KOPT-K1 (cell line): ENCODE measurements at regions not wholly inside any gene's neighbourhood (a gene's known extent, or its start where the extent isn't known, plus 50 kb on each side); places are given as distances from the start of the nearest gene placed in this dataset.

ENCODE experiments used
- H3K27ac ChIP-seq: fragments of 200-600 bp; sonication (generic); 2 replicates; pipeline ENCODE4 v1.5.1; 2016; ENCODE audit warnings: antibody characterized with exemption, mild to moderate bottlenecking, low read depth, low read length; ENCODE audit not compliant: poor library complexity, severe bottlenecking
- H3K36me3 ChIP-seq: fragments of 200-600 bp; sonication (generic); 2 replicates; pipeline ENCODE4 v1.5.1; 2017; ENCODE audit warnings: antibody characterized with exemption, mild to moderate bottlenecking, low read length, moderate library complexity; ENCODE audit not compliant: insufficient read depth
- H3K9me3 ChIP-seq: fragments of 200-600 bp; sonication (generic); 2 replicates; pipeline ENCODE4 v1.5.1; 2017; ENCODE audit warnings: antibody characterized with exemption, low read length, mild to moderate bottlenecking; ENCODE audit not compliant: insufficient read depth, poor library complexity, severe bottlenecking

DNA sequence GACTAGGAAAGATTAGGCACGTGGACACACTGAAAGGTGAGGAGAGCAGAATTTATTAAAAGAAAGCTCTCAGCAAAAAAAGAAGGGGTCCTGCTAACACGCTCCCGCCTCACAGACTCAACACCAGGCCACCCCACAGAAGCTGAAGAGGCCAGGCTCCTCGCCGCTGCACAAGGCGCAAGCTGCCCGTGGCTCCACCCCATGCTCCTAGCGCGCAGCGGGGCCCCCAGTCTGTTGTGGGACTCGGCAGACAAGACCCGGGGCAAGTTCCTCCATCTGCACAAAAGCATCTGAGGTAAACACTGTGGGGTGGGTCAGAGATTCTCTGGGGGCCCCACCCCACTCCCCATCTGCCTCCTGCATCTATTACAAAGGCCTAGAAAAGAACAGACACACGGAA is 1462.4 kb downstream of the EFNB2 start:
- H3K27ac ChIP-seq: no peak overlapping the region
- no peaks in the 10 kb centered on the region for H3K36me3 ChIP-seq
- no peaks in the 10 kb centered on the region for H3K9me3 ChIP-seq

DNA sequence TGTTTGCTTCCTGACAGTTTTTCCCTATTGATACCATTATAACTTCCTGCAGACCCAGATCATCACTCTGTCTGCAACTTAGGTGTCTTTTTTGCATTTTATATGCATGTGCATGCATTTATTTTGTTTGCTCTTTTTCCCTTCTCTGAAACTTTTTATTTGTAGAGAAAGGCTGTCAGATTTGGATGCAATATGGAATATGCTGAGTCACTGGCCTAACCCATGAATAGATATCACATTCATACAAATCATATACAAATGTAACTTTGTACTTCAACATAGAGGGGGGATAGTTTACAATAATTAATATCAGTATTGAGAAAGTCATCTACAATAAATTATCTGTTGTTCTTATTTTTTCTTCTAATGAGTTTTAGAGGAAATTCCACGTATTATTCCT is 1465.0 kb downstream of the EFNB2 start:
- no peaks in the 10 kb centered on the region for H3K36me3 ChIP-seq
- H3K9me3 ChIP-seq: no peaks in the 10 kb centered on the region
- no peak overlapping the region for H3K27ac ChIP-seq

DNA sequence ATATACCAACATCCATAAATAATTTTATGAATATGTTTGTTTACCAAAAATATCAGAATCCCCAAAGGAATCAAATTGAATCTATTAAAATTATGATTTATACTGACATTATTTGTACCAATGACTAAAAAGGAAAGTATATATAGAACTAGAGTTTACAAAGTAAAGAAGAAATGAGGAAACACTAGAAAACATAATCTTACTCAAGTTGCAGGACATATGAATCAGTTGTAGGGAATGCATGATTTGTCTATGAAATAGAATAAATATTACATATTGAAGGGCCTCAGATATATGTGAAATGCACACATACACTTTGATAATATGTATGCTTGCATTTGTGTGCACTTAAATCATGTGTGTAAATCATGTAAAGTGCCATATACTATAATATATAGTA is 1466.4 kb downstream of the EFNB2 start:
- H3K9me3 ChIP-seq: peaks cover 3% of the 10 kb centered on the region
- no peaks in the 10 kb centered on the region for H3K36me3 ChIP-seq
- H3K27ac ChIP-seq: no peak overlapping the region

DNA sequence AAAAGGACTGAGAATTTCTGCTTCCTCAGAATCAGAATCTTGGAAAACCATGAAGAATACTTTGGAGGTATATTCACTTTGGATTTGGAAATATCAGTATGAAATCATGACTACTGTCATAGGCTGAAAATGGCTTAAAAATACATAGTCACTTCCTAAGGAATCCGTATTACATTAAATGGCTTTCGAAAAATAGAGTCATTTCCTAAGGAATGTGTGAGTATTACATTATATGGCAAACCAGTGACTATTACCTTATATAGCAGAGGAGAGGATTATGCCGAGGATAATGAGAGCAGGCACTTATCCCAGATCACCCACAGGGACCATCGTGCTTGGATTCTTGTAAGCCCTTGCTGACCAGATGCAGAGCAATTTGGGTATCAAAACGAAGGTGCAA is 1471.8 kb downstream of the EFNB2 start:
- Histone ChIP-seq H3K9me3 (peaks cover 18% of the 10 kb centered on the region), H3K27ac (no peak overlapping the region), H3K36me3 (no peaks in the 10 kb centered on the region)

DNA sequence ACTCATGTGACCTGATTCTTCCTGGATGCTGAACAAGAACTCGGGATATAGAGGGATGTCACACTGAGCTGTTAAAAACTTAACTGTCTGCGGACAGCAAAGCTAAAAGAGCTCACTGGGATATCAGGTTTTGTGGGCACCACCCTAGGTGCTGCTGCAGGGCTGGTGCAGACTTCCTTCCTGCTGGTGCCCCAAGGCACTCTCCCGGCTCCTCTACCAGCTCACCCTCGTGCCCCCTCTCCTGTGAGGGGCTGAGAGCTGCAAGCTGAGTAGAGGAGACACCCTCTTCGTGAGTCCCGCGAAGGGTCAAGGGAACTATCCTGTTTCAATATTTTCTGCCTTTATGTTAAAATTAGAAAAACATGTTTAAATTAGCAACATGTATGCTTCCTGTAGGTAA is 1475.7 kb downstream of the EFNB2 start:
- H3K9me3 ChIP-seq: peaks cover 18% of the 10 kb centered on the region
- no peaks in the 10 kb centered on the region for H3K36me3 ChIP-seq
- no peak overlapping the region for H3K27ac ChIP-seq

DNA sequence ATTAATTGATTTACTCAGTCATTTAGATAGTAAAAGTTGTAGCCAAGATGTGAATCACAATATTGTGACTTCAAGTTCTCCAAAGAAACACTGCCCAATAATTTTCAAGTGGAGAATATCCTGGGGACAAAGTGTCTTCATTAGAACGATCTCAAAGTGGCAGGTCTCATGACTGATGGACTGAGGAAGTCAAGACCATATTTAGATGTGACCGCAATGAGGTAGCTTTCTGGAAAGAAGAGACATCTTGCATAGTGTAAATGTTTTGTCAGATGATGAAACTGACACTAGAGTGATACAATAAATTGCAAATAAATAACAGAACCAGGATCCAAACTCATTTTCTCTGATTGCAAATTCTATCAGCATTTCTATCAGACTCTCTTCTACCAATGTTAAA is 1476.9 kb downstream of the EFNB2 start:
- Histone ChIP-seq H3K9me3 (peaks cover 9% of the 10 kb centered on the region), H3K36me3 (no peaks in the 10 kb centered on the region), H3K27ac (no peak overlapping the region)

DNA sequence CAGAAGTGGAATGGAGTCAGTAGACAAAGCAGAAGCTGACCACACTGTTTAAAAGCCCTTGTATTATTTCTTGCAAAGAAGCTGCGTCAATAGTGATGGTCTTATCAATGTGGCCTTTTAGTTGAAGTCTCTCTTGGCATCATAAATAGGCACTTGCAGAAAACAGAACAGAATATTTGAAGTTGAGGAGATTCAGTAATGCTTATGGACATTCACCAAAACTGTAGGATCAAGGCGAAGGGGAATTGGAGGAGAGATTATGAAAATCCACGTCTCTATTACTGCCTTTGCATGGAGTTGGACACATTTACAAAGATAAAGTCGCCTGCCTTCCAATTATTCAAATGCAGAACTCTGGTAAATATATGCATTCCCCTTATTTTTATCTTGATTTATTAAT is 1482.8 kb downstream of the EFNB2 start:
- Histone ChIP-seq H3K9me3 (no peaks in the 10 kb centered on the region), H3K36me3 (no peaks in the 10 kb centered on the region), H3K27ac (no peak overlapping the region)

DNA sequence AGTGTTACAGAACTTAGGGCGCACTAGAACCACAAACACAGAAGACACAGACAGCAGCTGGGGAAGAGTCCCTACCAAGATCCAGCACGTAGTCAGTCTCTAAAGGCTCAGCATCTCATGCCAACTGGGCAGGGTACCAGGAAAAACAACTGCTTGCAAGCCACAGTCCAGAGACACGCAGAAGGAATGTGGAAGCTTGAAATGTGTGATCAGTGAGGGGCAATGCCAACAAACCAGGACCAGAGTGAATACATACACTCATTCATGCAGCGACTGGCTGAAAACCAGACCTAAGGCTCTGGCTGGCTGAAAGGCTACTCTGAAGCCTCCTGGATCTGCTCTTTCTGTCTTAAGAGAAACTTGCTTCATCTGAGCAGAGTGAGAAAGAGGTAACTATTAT is 1484.8 kb downstream of the EFNB2 start:
- no peaks in the 10 kb centered on the region for H3K36me3 ChIP-seq
- no peak overlapping the region for H3K27ac ChIP-seq
- no peaks in the 10 kb centered on the region for H3K9me3 ChIP-seq

DNA sequence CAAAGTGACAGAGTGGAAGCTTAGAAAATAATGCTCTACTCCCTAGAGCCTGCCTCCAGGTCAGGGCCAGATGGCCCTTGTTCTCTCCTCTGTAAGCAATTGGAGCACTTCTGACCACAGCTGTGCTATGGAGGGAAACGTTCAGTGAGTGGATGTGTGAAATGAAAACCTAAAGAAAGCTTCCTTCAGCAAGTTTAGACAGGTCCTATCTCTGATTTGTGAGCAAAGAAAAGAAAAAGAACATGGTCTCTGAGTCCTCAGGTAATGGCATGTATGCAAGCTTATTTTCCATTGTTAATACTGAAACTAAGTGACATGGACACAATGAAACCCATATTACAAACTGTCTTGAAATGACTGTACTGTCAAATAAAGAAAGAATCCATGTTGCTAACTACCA is 1486.8 kb downstream of the EFNB2 start:
- Histone ChIP-seq H3K27ac (no peak overlapping the region), H3K36me3 (no peaks in the 10 kb centered on the region)

DNA sequence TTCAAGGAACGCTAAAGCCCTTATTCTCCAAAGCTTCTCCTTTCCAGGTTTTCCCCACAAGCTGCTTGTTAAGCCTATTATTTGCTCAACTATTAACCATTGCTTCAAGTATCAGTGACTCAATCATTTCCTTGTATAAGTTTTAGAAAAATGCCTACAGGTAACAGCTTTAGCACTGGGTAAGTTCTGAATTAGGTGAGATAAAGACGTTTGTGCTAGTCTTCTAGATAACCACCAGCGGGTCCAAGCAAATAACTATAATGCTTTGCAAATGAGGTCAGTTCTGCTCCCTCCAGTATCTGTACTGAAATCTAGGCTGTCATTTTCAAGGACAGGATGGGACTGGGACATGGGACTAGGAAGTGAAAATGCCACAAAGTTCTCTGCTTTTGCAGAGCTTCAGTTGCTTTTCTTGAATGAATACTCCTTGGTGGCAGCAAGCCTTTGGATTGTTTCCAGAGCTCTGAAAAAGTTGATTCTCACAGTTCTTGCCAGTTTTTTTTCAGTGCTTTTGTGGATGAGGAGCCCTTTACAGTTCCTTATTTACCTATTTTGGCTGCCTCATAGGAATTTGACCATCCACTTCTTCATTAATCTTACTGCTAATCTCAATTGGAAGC is 1487.7 kb downstream of the EFNB2 start:
- Histone ChIP-seq H3K36me3 (no peaks in the 10 kb centered on the region), H3K27ac (no peak overlapping the region), H3K9me3 (peaks cover 11% of the 10 kb centered on the region)

More for the DNA sequence above, 1486.8 kb downstream of the EFNB2 start:
- peaks cover 2% of the 10 kb centered on the region for H3K9me3 ChIP-seq

DNA sequence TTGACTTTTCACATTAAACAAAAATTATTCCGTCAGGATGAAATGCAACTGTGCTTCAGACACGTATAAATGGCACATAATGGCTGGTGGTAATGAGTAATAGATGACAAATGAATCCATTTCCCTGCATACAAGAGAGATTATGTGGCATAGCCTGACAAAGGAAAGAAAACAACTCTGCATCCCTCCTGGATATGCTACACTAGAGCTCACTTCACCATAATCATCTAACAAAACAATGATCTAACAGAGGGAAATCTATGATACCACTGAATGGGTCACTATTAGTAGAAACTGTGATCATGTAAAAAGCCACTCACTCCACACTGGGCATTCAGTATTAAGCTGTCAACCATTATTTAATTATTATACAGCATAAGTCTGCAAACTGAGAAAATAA is 1498.4 kb downstream of the EFNB2 start:
- Histone ChIP-seq H3K9me3 (peaks cover 15% of the 10 kb centered on the region), H3K27ac (no peak overlapping the region), H3K36me3 (no peaks in the 10 kb centered on the region)

DNA sequence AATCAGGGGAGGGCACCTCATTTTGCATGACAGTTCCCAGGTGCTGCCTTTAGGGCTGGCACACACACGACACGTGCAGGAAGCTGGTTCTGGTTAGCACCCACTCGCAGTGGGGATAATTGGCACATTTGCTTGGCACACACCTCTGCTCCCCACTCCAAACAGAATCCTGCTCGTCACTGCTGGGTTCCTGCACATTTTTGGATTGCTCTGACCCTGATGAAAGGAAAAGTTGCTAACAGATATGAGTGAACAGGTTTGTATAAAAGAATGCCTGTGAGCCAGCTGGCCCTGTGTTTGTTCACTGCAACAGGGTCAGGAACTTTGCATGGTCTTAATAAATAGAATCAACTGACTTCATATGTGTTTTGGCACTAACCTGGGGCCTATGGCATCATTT is 1500.4 kb downstream of the EFNB2 start:
- no peaks in the 10 kb centered on the region for H3K36me3 ChIP-seq
- no peak overlapping the region for H3K27ac ChIP-seq
- no peaks in the 10 kb centered on the region for H3K9me3 ChIP-seq

DNA sequence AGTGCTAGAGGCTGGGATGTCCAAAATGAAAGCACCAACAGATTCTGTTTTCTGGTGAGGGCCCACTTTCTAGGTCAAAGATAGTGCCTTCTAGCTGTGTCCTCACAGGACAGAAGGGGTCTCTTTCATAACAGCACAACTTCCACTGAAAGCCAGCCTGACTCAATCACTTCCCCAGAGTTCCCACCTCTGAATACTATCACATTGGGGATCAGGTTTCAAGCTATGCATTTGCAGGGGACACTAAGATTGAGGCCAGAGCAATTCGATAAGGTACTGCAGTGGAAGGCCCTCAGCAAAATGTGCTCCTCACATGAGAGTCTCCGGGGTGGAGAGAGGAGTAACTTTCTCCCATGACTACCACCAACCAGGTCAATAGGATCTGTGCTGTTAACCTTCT is 1501.5 kb downstream of the EFNB2 start:
- Histone ChIP-seq H3K9me3 (no peaks in the 10 kb centered on the region), H3K36me3 (no peaks in the 10 kb centered on the region), H3K27ac (no peak overlapping the region)

DNA sequence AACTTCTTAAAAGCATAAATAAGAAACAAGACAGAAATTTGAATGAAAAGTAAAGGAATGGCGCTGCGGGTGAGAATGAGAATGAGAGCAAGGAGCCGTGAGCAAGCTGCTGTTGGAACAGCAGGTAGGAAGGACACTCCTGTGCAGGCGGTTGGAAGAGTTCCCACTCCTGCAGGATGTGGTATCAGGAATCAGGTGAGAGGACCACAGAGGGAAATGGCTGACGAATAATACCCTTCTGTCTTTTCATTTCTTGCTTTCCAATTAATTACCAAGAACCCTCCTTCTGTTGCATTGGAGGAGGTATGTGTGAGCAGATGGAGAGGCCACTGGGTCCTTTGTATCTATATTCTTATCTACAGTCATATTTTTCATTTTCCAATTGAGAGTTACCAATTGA is 1504.2 kb downstream of the EFNB2 start:
- no peak overlapping the region for H3K27ac ChIP-seq
- no peaks in the 10 kb centered on the region for H3K9me3 ChIP-seq
- H3K36me3 ChIP-seq: no peaks in the 10 kb centered on the region

DNA sequence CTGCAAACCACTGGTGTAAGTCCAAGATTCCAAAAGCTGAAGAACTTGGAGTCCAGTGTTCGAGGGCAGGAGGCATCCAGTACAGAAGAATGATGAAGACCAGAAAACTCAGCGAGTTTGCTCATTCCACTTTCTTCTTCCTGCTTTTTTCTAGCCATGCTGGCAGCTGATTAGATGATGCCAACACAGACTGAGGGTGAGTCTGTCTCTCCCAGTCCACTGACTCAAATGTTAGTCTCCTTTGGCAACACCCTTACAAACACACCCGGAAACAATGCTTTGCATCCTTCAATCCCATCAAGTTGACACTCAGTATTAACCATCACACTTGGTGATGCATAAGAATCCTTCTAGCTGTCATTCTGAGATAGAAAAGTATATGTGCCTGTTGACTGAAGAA is 1504.6 kb downstream of the EFNB2 start:
- no peak overlapping the region for H3K27ac ChIP-seq
- H3K36me3 ChIP-seq: no peaks in the 10 kb centered on the region
- H3K9me3 ChIP-seq: no peaks in the 10 kb centered on the region

DNA sequence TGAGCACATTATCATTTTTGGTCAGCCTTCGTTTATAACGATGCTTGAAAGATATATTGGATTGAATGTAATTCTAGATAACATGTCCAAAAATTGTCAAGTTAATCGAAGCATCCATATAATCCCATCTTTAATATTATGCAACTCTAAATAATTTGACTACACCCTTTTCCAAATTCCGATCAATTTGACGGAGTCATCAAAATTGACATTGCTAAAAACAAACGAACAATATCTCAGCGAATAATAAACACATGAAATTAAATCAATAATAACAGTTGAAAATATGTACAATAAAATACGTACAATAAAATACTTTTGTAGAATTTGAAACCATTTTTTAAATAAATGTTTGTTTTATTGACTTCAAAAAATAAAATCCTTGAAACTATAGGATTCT is 1516.4 kb downstream of the EFNB2 start:
- H3K36me3 ChIP-seq: no peaks in the 10 kb centered on the region

More for the DNA sequence above, 1516.4 kb downstream of the EFNB2 start:
- Histone ChIP-seq H3K9me3 (peaks cover 12% of the 10 kb centered on the region), H3K27ac (no peak overlapping the region)
